Mesendoderm (in vitro differentiated cells): ENCODE measurements at regions not wholly inside any gene's neighbourhood (a gene's known extent, or its start where the extent isn't known, plus 50 kb on each side); places are given as distances from the start of the nearest gene placed in this dataset.

Source experiments
- DNase-seq: peaks from one replicate; pipeline ENCODE4 v3.0.0; 2013
- H2AK5ac ChIP-seq: 2 replicates; pipeline ENCODE4 v1.6.1; 2013; ENCODE audit warnings: low read length, inconsistent platforms
- H2BK120ac ChIP-seq: 2 replicates; pipeline ENCODE4 v1.6.1; 2013; ENCODE audit warnings: low read depth, mild to moderate bottlenecking, low read length, moderate library complexity, mixed read lengths
- H2BK15ac ChIP-seq: replicated peaks from 2 replicates; pipeline ENCODE4 v1.6.1; 2013; ENCODE audit warnings: low read depth, mild to moderate bottlenecking, moderate library complexity
- H2BK5ac ChIP-seq: 2 replicates; pipeline ENCODE4 v1.6.1; 2013; ENCODE audit warnings: low read length, inconsistent platforms
- H3K18ac ChIP-seq: 2 replicates; pipeline ENCODE4 v1.6.1; 2013; ENCODE audit warnings: mild to moderate bottlenecking, low read length, mixed read lengths
- H3K23ac ChIP-seq: one replicate; pipeline ENCODE4 v1.6.1; 2013; ENCODE audit warnings: low read length
- H3K27ac ChIP-seq: 2 replicates; pipeline ENCODE4 v1.5.1; 2013; ENCODE audit warnings: low read depth, mild to moderate bottlenecking, inconsistent platforms, low read length, moderate library complexity
- H3K27me3 ChIP-seq: 2 replicates; pipeline ENCODE4 v1.6.1; 2013; ENCODE audit warnings: low read length, control low read depth, mild to moderate bottlenecking, inconsistent platforms; ENCODE audit not compliant: insufficient read depth, poor library complexity
- H3K36me3 ChIP-seq: 2 replicates; pipeline ENCODE4 v1.6.1; 2013; ENCODE audit warnings: low read length, inconsistent platforms; ENCODE audit not compliant: control insufficient read depth, insufficient read depth
- H3K4ac ChIP-seq: one replicate; pipeline ENCODE4 v1.6.1; 2013; ENCODE audit warnings: low read depth, mild to moderate bottlenecking, low read length, moderate library complexity
- H3K4me1 ChIP-seq: 2 replicates; pipeline ENCODE4 v1.6.1; 2013; ENCODE audit warnings: low read depth, low read length, inconsistent platforms; ENCODE audit not compliant: control insufficient read depth
- H3K4me2 ChIP-seq: 2 replicates; pipeline ENCODE4 v1.6.1; 2013; ENCODE audit warnings: low read length
- H3K4me3 ChIP-seq: 2 replicates; pipeline ENCODE4 v1.5.1; 2013; ENCODE audit warnings: mild to moderate bottlenecking, low read length
- H3K56ac ChIP-seq: one replicate; pipeline ENCODE4 v1.6.1; 2013; ENCODE audit warnings: low read length
- H3K79me1 ChIP-seq: 2 replicates; pipeline ENCODE4 v1.6.1; 2013; ENCODE audit warnings: low read length, inconsistent platforms
- H3K79me2 ChIP-seq: 2 replicates; pipeline ENCODE4 v1.6.1; 2013; ENCODE audit warnings: mild to moderate bottlenecking, low read length; ENCODE audit not compliant: control insufficient read depth, insufficient read depth
- H3K9ac ChIP-seq: 2 replicates; pipeline ENCODE4 v1.6.1; 2013; ENCODE audit warnings: low read length, inconsistent platforms
- H4K5ac ChIP-seq: one replicate; pipeline ENCODE4 v1.6.1; 2013; ENCODE audit warnings: low read length
- H4K8ac ChIP-seq: one replicate; pipeline ENCODE4 v1.6.1; 2013; ENCODE audit warnings: low read depth, mild to moderate bottlenecking, control low read depth, low read length, moderate library complexity
- WGBS: extraction: QIAGEN DNeasy Blood & Tissue Kit; methylation state at CpG from one replicate; pipeline ENCODE4 v1.1.7; 2013; ENCODE audit warnings: low lambda C conversion rate, missing lambda C conversion rate; ENCODE audit not compliant: insufficient coverage; ENCODE audit errors: extremely low coverage; 5-methylcytosine and 5-hydroxymethylcytosine counted together

DNA sequence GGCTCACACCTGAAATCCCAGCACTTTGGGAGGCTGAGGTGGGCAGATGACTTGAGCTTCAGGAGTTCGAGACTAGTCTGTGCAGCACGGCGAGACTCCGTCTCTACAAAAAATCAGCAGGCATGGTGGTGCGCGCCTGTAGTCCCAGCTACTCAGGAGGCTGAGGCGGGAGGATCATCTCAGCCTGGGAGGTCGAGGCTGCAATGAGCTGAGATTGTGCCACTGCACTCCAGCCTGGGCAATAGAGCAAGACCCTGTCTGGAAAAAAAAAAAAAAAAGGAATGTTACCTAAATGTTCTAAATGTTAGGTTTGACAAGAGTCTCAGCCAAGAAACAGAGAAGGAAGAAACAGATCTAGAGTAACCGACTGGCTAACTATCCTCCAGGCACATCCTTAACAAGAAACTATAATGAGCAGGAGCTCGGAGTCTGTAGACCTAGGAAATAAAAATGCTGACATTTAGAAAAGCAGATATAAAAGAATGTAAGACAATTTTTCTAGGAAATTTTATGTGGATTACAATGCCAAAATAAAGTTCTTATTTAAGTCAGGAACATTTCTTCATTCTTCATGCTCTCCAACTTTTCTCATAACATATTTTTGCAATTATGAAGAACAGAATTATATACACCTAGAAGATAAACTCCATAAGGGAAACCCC lies 166.6 kb upstream of the TBCA start:
- Histone ChIP-seq H4K8ac (no peak overlapping the region), H2BK5ac (no peak overlapping the region), H3K27ac (no peak overlapping the region), H2AK5ac (no peak overlapping the region), H3K4me2 (no peak overlapping the region), H3K18ac (no peak overlapping the region), H3K36me3 (no peaks in the 10 kb centered on the region), H3K79me1 (no peaks in the 10 kb centered on the region), H3K4me1 (no peaks in the 10 kb centered on the region), H2BK120ac (no peak overlapping the region), H3K4ac (no peak overlapping the region), H3K23ac (no peak overlapping the region), H3K9ac (no peak overlapping the region), H3K79me2 (no peaks in the 10 kb centered on the region), H3K27me3 (no peaks in the 10 kb centered on the region), H4K5ac (no peak overlapping the region), H2BK15ac (no peak overlapping the region), H3K56ac (no peak overlapping the region), H3K4me3 (no peak overlapping the region)
- DNase-seq = no peak
- no CpG with 5 or more reads among the region's 10 CpGs for WGBS

DNA sequence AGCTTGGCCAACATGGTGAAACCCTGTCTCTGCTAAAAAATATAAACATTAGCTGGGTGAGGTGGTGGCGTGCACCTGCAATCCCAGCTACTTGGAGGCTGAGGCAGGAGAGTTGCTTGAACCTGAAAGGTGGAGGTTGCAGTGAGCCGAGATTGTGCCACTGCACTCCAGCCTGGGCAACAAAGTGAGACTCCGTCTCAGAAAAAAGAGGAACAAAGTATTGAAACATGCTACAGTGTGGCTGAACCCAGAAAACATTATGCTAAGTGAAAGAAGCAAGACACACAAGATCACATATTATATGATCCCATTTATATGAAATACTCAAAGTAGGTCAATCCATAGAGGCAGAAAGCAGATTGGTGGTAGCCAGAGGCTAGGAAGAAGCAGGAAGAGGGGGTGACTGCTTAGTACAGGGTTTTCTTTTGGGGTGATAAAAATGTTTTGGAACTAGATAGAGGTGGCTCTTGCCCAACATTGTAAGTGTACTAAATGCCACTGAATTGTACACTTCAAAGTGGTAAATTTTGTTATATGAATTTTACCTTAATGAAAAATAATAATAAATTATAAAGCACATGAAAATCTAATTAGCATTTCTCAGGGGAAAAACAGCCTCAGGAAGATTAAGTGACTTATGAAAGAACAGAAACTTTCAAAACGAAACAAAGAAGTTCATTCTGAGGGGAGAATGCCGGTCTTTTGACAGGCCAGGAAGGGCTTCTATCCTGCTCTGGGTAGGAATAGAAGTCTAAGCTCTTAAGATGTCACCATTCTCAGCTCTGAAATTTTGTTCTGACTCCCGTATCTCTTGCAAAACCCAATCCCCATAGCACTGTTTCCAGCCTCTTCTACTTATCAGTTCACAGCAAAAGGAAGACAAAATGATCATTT lies 161.1 kb upstream of the TBCA start:
- Histone ChIP-seq H3K23ac (no peak overlapping the region), H3K4me3 (no peak overlapping the region), H2BK15ac (no peak overlapping the region)

DNA sequence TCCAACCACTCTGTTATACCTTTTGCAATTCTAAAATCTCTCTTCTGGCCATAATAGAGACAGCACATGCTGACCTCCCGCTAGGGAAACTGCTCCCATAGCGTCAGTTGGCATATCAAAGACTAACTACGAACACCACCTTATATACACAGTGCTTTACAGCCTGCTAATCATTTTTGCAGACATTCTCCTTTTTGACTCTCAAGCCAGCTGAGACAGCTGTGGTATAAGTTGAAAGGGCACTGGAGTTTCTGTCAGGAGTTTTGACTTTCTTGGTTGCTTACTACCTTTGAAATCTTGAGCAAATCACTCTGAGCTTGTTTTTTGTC lies 160.2 kb upstream of the TBCA start:
- Histone ChIP-seq H3K56ac (no peak overlapping the region), H3K23ac (no peak overlapping the region), H2BK5ac (no peak overlapping the region), H3K9ac (no peak overlapping the region), H3K4me3 (no peak overlapping the region), H3K4ac (no peak overlapping the region), H3K79me1 (no peaks in the 10 kb centered on the region), H3K36me3 (no peaks in the 10 kb centered on the region), H3K27ac (no peak overlapping the region), H2BK15ac (no peak overlapping the region), H3K18ac (no peak overlapping the region), H4K8ac (no peak overlapping the region), H2BK120ac (no peak overlapping the region), H2AK5ac (no peak overlapping the region), H4K5ac (no peak overlapping the region), H3K4me2 (no peak overlapping the region), H3K79me2 (no peaks in the 10 kb centered on the region), H3K4me1 (no peaks in the 10 kb centered on the region), H3K27me3 (no peaks in the 10 kb centered on the region)
- WGBS = no CpG with 5 or more reads among the region's 3 CpGs
- no peak for DNase-seq

More for the DNA sequence above, 161.1 kb upstream of the TBCA start:
- Histone ChIP-seq H4K5ac (no peak overlapping the region), H4K8ac (no peak overlapping the region), H2BK5ac (no peak overlapping the region), H3K4me2 (no peak overlapping the region), H3K56ac (no peak overlapping the region), H3K79me2 (no peaks in the 10 kb centered on the region), H3K9ac (no peak overlapping the region), H3K27me3 (no peaks in the 10 kb centered on the region), H3K79me1 (no peaks in the 10 kb centered on the region), H3K27ac (no peak overlapping the region), H3K4ac (no peak overlapping the region), H3K4me1 (no peaks in the 10 kb centered on the region), H3K36me3 (no peaks in the 10 kb centered on the region), H2BK120ac (no peak overlapping the region), H2AK5ac (no peak overlapping the region), H3K18ac (no peak overlapping the region)
- no peak for DNase-seq
- no CpG with 5 or more reads among the region's 6 CpGs for WGBS

DNA sequence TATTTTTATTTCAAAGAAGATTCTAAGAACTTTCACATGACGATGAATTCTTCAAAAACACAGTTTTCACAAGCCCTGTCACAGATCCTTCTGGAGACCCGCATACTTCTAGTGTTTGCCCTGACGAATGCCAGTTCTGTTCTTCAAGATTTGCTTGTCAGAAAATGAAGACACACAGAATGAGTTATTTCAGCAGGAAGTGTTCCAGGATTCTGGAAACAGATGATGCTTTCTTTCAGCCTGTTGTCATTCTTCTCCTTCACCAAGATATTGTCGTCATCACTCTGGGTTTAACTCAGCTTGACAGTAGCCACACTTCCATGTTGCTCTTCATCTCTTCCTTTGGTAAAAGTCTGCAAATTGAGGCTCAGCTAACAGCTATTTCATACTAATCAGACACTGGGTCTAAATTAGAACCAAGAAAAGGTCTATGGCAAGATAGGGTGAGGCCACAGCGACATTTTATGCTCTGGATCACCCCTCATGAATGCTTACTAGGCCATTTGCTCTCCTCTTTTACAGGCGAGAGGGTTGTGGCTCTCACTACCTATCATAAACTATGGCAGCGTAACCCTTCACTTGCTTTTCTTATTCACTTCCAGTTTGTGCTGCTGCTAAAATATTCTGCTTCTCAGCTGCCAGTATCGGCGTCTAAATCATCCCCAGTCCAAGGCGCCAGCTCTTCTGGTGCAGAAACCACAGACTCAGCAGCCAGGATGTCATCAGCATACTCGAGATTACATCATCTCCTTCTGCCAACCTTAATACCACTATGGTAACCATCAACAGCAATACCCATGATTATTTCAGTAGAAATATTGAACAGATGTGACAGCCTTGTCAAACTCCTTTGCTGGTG lies 159.6 kb upstream of the TBCA start:
- H3K56ac ChIP-seq = no peak overlapping the region
- no peak overlapping the region for H3K18ac ChIP-seq
- no peak for DNase-seq
- no peaks in the 10 kb centered on the region for H3K4me1 ChIP-seq
- no peak overlapping the region for H2BK15ac ChIP-seq
- no peaks in the 10 kb centered on the region for H3K36me3 ChIP-seq
- H3K23ac ChIP-seq = no peak overlapping the region
- H3K79me2 ChIP-seq = no peaks in the 10 kb centered on the region
- H2AK5ac ChIP-seq = no peak overlapping the region
- H4K8ac ChIP-seq = no peak overlapping the region
- H3K27me3 ChIP-seq = no peaks in the 10 kb centered on the region
- H2BK120ac ChIP-seq = no peak overlapping the region
- no peak overlapping the region for H3K9ac ChIP-seq
- WGBS = no CpG with 5 or more reads among the region's 11 CpGs
- no peak overlapping the region for H3K4ac ChIP-seq
- H4K5ac ChIP-seq = no peak overlapping the region
- H3K79me1 ChIP-seq = no peaks in the 10 kb centered on the region
- no peak overlapping the region for H3K4me3 ChIP-seq
- H2BK5ac ChIP-seq = no peak overlapping the region
- H3K4me2 ChIP-seq = no peak overlapping the region
- no peak overlapping the region for H3K27ac ChIP-seq

DNA sequence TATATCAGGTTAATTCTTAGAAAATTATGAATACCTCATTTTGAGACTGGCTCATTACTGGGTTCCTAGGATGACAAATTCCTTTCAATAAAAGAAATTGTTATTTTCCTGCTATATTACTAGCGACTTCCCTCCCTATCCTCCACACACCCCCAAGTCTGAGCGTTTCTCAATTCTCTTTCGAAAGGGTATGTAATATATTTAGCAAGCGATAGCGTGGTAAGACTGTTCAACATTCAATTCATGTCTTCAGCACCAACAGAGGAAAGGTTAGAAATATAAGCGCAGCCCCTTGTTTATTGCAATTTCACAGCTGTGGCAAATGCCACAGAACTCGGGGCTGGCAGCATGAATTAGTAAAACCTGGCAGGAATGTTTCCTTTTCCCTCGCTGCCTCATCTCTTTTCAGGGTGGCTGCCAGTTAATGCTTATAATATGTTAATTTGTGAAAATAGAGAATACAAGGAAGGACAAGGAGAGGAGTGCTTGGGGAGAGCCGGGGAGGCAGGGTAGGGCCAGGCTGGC lies 152.7 kb upstream of the TBCA start:
- no peaks in the 10 kb centered on the region for H3K27me3 ChIP-seq
- no peaks in the 10 kb centered on the region for H3K4me1 ChIP-seq
- no peaks in the 10 kb centered on the region for H3K36me3 ChIP-seq
- DNase-seq = no peak
- H2BK15ac ChIP-seq = no peak overlapping the region
- no peaks in the 10 kb centered on the region for H3K79me1 ChIP-seq
- H3K23ac ChIP-seq = no peak overlapping the region
- no peak overlapping the region for H4K8ac ChIP-seq
- no peak overlapping the region for H2BK120ac ChIP-seq
- H3K4me2 ChIP-seq = no peak overlapping the region
- H3K18ac ChIP-seq = no peak overlapping the region
- no peak overlapping the region for H2AK5ac ChIP-seq
- no CpG with 5 or more reads among the region's 9 CpGs for WGBS
- H3K56ac ChIP-seq = no peak overlapping the region
- no peaks in the 10 kb centered on the region for H3K79me2 ChIP-seq
- H3K4me3 ChIP-seq = no peak overlapping the region
- no peak overlapping the region for H3K27ac ChIP-seq
- H3K4ac ChIP-seq = no peak overlapping the region
- H2BK5ac ChIP-seq = no peak overlapping the region
- no peak overlapping the region for H3K9ac ChIP-seq
- no peak overlapping the region for H4K5ac ChIP-seq
